GM12865 (cell line): ENCODE measurements at regions not wholly inside any gene's neighbourhood (a gene's known extent, or its start where the extent isn't known, plus 50 kb on each side); places are given as distances from the start of the nearest gene placed in this dataset.

Experiments used
- DNase-seq: peaks from one replicate; pipeline ENCODE4 v3.0.0; 2010; ENCODE audit warnings: low read depth
- H3K4me3 ChIP-seq: 2 replicates; pipeline ENCODE4 v1.5.1; 2011; ENCODE audit warnings: mild to moderate bottlenecking, low read depth, low read length, control low read depth
- TF ChIP-seq, protein P1 (sequence below): IDR thresholded peaks from 2 replicates; pipeline ENCODE4 v1.5.1; 2011; ENCODE audit warnings: low read length, control low read depth, low read depth, inconsistent platforms; ENCODE audit not compliant: insufficient read depth; ENCODE audit errors: missing control alignments

DNA sequence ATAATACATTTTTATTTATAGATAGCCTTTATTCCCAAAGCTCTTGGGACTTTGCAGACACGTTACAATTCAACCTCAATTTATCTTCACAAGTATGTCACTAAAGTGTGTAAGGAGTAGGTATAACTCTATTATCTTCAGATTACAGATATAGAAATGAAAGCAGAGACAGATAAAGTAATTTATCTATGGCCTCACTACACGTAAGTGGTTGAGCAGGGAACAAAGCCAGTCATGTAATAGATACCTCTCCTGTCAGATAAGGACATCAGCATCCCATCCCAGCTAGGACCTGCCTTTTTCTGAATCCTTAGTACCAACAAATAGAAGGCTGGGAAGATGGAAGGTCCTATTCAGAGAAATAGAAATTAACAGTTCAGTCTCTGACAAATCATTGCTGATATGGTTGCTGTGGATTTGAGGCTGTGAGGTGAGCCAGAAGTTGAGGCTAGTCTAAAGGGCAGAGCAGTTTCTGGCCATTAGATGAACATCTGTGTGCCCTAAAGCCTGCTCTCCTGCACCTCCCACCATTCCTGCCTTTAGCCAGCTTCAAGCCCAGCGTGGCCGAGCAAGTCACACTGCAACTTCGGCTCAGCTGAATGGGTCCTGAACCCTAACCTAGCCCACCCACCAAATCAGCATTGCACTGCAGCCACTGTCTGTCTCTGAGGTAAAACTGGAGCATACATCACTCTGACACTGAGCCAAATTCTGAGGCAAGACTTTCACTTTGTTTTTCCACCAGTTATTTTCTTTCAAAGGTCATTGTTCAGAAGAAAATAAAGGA is 71.1 kb upstream of the PLEKHA5 start:
- TF ChIP-seq, protein P1, sequence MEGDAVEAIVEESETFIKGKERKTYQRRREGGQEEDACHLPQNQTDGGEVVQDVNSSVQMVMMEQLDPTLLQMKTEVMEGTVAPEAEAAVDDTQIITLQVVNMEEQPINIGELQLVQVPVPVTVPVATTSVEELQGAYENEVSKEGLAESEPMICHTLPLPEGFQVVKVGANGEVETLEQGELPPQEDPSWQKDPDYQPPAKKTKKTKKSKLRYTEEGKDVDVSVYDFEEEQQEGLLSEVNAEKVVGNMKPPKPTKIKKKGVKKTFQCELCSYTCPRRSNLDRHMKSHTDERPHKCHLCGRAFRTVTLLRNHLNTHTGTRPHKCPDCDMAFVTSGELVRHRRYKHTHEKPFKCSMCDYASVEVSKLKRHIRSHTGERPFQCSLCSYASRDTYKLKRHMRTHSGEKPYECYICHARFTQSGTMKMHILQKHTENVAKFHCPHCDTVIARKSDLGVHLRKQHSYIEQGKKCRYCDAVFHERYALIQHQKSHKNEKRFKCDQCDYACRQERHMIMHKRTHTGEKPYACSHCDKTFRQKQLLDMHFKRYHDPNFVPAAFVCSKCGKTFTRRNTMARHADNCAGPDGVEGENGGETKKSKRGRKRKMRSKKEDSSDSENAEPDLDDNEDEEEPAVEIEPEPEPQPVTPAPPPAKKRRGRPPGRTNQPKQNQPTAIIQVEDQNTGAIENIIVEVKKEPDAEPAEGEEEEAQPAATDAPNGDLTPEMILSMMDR: no peak
- DNase-seq: no peak
- H3K4me3 ChIP-seq: no peak overlapping the region

DNA sequence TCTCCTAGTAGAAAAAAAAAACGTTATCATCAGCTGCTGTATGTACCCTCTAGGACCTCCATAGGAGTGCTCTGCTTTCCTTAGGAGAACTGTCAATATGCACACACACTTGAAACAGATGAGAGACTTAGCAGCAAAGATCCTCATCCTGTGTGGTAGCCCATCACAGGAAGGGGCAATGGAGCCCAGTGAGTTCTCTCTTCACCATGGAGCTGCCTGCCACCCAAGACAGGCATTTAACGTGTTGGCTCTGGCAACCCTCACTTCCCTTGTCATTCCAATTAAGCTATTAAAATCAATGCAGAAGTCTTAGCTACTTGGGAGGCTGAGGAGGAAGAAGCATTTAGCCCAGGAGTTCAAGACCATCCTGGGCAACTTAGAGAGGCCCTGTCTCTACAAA is 64.8 kb upstream of the PLEKHA5 start:
- TF ChIP-seq, protein P1: no peak
- DNase-seq: no peak

DNA sequence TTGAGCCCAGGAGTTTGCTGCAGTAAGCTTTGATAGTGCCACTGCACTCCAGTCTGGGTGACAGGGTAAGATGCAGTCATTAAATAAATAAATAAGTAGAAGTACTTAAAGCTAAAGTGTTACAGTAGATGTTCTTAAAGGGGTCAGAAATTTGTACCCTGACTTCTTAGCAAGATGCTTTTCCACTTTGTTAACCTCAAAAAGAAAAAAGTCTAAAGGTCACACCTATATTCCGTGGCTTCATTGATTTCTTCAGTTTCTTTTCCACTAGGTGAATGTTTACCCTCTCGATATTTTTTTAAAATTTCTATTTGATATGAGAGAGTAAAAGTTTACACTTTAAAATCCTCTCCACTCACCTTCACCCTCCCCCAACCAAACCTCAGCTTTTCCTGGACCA is 64.3 kb upstream of the PLEKHA5 start:
- TF ChIP-seq, protein P1: no peak
- no peak for DNase-seq
- no peak overlapping the region for H3K4me3 ChIP-seq

More for the DNA sequence above, 64.8 kb upstream of the PLEKHA5 start:
- no peak overlapping the region for H3K4me3 ChIP-seq

DNA sequence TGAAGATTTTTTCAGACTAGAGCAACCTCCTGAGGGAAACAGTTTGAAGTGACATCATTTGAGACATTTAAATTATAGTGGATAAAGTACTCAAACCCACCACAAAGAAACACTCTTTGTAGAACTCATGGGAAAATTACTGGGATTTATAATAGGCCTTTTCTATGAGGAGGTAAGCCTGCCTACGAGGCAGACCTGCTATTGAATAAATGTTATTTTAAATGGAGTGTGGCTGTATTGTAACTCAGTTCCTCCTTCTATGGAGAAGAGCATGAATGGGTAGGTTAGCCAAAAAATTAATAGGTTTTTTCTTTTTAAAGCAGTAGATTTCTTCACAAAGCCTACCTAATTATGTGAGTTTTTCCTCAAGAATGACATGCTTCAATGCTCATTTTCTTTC is 63.7 kb upstream of the PLEKHA5 start:
- TF ChIP-seq, protein P1: no peak
- no peak overlapping the region for H3K4me3 ChIP-seq
- DNase-seq: no peak

DNA sequence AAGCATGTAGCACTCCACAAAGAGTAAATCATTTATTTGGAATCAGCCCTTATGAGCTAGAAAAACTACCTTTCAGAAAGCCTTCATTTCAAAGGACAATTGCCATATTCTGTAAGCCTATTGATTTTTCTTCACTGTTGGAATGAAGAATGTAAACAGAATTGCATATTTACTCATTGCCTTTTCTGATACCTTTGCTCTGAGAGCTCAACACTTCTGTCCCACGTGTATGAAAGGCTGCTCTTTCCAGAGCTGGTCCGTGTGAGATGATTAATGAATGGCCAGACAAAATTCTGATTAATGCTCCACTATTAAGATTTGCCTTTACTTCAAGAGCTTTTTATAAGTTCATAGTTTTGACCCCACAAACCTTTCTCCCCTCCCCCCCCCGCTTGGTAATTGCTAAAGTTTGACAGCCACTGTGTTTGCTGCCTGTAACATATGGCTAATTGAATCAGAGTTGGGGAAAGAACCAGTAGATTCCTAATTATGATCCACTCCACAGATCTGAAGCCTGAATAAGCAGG is 63.0 kb upstream of the PLEKHA5 start:
- no peak for DNase-seq
- TF ChIP-seq, protein P1: no peak
- no peak overlapping the region for H3K4me3 ChIP-seq

DNA sequence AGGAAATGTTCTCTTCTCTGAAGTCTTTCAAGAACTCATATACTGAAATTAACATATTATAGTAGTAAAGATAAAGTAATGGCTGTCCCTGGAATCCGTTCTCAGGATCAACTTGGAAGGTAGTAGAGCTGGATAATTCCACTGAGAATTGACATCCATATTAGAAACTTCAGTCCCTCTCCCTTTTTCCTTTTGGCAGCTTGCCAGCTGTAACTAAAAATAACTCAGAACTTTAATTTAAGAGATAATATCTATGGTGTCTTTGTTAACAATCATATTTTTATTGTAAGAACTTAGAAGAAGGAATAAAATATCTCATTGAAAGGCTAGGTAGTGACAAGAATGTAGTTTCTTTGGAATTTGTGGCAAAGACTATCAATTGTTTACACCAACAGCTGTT is 61.4 kb upstream of the PLEKHA5 start:
- TF ChIP-seq, protein P1: no peak
- no peak for DNase-seq
- H3K4me3 ChIP-seq: no peak overlapping the region
